Esophagus muscularis mucosa (tissue), 4 donors: ENCODE measurements at regions not wholly inside any gene's neighbourhood (a gene's known extent, or its start where the extent isn't known, plus 50 kb on each side); places are given as distances from the start of the nearest gene placed in this dataset.
"Not testable (repeated sequence)": the region's sequence is repeated elsewhere in the genome, so short reads cannot be mapped to it uniquely, and the experiment has no call there.

Source experiments
- DNase-seq: peaks from one replicate; pipeline ENCODE4 v3.0.0-alpha.2; 2017; ENCODE audit errors: extremely low spot score
- H3K27ac ChIP-seq, 4 donors: fragments of 200-600 bp; sonication (generic); replicated peaks in 1 of 4; 1 replicate in 3 of 4; 2 replicates in 1 of 4; pipeline ENCODE4 v1.5.1; 2016 to 2019; ENCODE audit warnings: mild to moderate bottlenecking in 1 of 4
- H3K27me3 ChIP-seq, 4 donors: fragments of 200-600 bp; sonication (generic); one replicate each; pipeline versions ENCODE4 v1.5.1 to v1.6.0; 2016 to 2019
- H3K36me3 ChIP-seq, 4 donors: fragments of 200-600 bp; sonication (generic); one replicate each; pipeline ENCODE4 v1.5.1; 2016 to 2019
- H3K4me1 ChIP-seq, 4 donors: fragments of 200-600 bp; sonication (generic); one replicate each; pipeline ENCODE4 v1.5.1; 2016 to 2019
- H3K4me3 ChIP-seq, 4 donors: fragments of 200-600 bp; sonication (generic); 1 replicate in 2 of 4; 2 replicates in 2 of 4; pipeline ENCODE4 v1.5.1; 2016 to 2019; ENCODE audit warnings: mild to moderate bottlenecking in 4 of 4, moderate library complexity in 1 of 4
- H3K9me3 ChIP-seq, 4 donors: fragments of 200-600 bp; sonication (generic); 1 replicate in 3 of 4; 2 replicates in 1 of 4; pipeline ENCODE4 v1.5.1; 2016 to 2019
- CTCF ChIP-seq, 3 experiments: fragments of 200-600 bp in 2 of 3; fragments of 450-650 bp in 1 of 3; sonication (generic) in 2 of 3; IDR thresholded peaks; one replicate each; pipeline ENCODE4 v1.5.1; 2017 to 2019; ENCODE audit warnings: antibody characterized with exemption in 3 of 3, mild to moderate bottlenecking in 2 of 3, moderate library complexity in 1 of 3
- EP300 ChIP-seq: sonication (generic); formaldehyde crosslinking; IDR thresholded peaks from one replicate; pipeline ENCODE4 v1.6.1; 2017; ENCODE audit warnings: antibody characterized with exemption
- POLR2A ChIP-seq: fragments of 450-650 bp; IDR thresholded peaks from one replicate; pipeline ENCODE4 v1.6.1; 2017; ENCODE audit warnings: antibody characterized with exemption, moderate library complexity, mild to moderate bottlenecking, low read depth
- POLR2AphosphoS5 ChIP-seq, 2 donors: sonication (generic); formaldehyde crosslinking; IDR thresholded peaks; one replicate each; pipeline ENCODE4 v1.6.1; 2017; ENCODE audit warnings: antibody characterized with exemption in 2 of 2
- WGBS: methylation state at CpG from one replicate; pipeline ENCODE4 v1.1.5; 2018; 5-methylcytosine and 5-hydroxymethylcytosine counted together
- intact Hi-C: fragments of 100-400 bp; cut with DNase I; formaldehyde crosslinking; loops from one replicate; pipeline ENCODE4 v1.15.1; 2023

GRCh38 chr6:12635813-12636212 lies 80.8 kb upstream of the PHACTR1 start:
- Histone ChIP-seq H3K27me3 (no peaks in the 10 kb centered on the region), H3K36me3 (no peaks in the 10 kb centered on the region), H3K4me3 (no peak overlapping the region), H3K4me1 (no peaks in the 10 kb centered on the region), H3K27ac (no peak overlapping the region), H3K9me3 (peaks cover 0 to 5% (median 0%) of the 10 kb centered on the region in 4 donors)
- no peak for TF ChIP-seq POLR2AphosphoS5 (IDR thresholded peaks at IDR 0.05)
- no peak for TF ChIP-seq CTCF (IDR thresholded peaks at IDR 0.05)
- no peak for TF ChIP-seq POLR2A
- no peak for TF ChIP-seq EP300
- no peak for DNase-seq
- intact Hi-C loops: loop anchor here (5.0 kb wide), 1 partner anchor 256 kb away; no protein-coding TSS in a partner anchor
- WGBS: 40% methylated on average over 3 of the region's 3 CpGs

GRCh38 chr6:12636336-12636735 lies 80.2 kb upstream of the PHACTR1 start:
- intact Hi-C loops: loop anchor here (5.0 kb wide), 1 partner anchor 256 kb away; no protein-coding TSS in a partner anchor

GRCh38 chr6:12637960-12638641 lies 78.5 kb upstream of the PHACTR1 start:
- DNase-seq: no peak
- no peak overlapping the region for H3K4me3 ChIP-seq
- 27% methylated on average over 7 of the region's 7 CpGs for WGBS
- no peak for TF ChIP-seq POLR2AphosphoS5 (IDR thresholded peaks at IDR 0.05)
- TF ChIP-seq CTCF (IDR thresholded peaks at IDR 0.05): peak; percentile 35 to 57 (median 42)
- H3K27me3 ChIP-seq: no peaks in the 10 kb centered on the region
- peaks cover 0 to 5% (median 0%) of the 10 kb centered on the region in 4 donors for H3K9me3 ChIP-seq
- no peaks in the 10 kb centered on the region for H3K4me1 ChIP-seq
- intact Hi-C loops: loop anchor here (5.0 kb wide), 1 partner anchor 254 kb away; no protein-coding TSS in a partner anchor
- no peaks in the 10 kb centered on the region for H3K36me3 ChIP-seq
- no peak overlapping the region for H3K27ac ChIP-seq

More at GRCh38 chr6:12636336-12636735, 80.2 kb upstream of the PHACTR1 start:
- Histone ChIP-seq H3K27ac (no peak overlapping the region), H3K9me3 (peaks cover 0 to 5% (median 0%) of the 10 kb centered on the region in 4 donors), H3K4me1 (no peaks in the 10 kb centered on the region), H3K27me3 (no peaks in the 10 kb centered on the region), H3K4me3 (no peak overlapping the region), H3K36me3 (no peaks in the 10 kb centered on the region)
- TF ChIP-seq EP300 (no peak), POLR2AphosphoS5 (IDR thresholded peaks at IDR 0.05) (no peak), CTCF (IDR thresholded peaks at IDR 0.05) (no peak), POLR2A (no peak)
- WGBS: 87% methylated on average over 3 of the region's 3 CpGs
- DNase-seq: no peak

- Histone ChIP-seq H3K4me3 (no peak overlapping the region), H3K4me1 (no peaks in the 10 kb centered on the region), H3K27ac (no peak overlapping the region), H3K9me3 (no peaks in the 10 kb centered on the region), H3K27me3 (no peaks in the 10 kb centered on the region), H3K36me3 (no peaks in the 10 kb centered on the region)
- WGBS: 91% methylated on average over 1 of the region's 1 CpG
- no peak for DNase-seq
- intact Hi-C loops: no loop called here
- TF ChIP-seq EP300: no peak
- TF ChIP-seq POLR2AphosphoS5 (IDR thresholded peaks at IDR 0.05): no peak
- TF ChIP-seq CTCF (IDR thresholded peaks at IDR 0.05): no peak
- TF ChIP-seq POLR2A: no peak
Measured at GRCh38 chr6:12640438-12640837, 76.1 kb upstream of the PHACTR1 start.

- intact Hi-C loops: not testable (repeated sequence)
- WGBS: 85% methylated on average over 2 of the region's 2 CpGs
Measured at GRCh38 chr6:12641785-12642184, 74.8 kb upstream of the PHACTR1 start.

More at GRCh38 chr6:12641785-12642184, 74.8 kb upstream of the PHACTR1 start:
- H3K9me3 ChIP-seq, H3K4me1 ChIP-seq, DNase-seq, H3K27me3 ChIP-seq, H3K27ac ChIP-seq, H3K36me3 ChIP-seq, H3K4me3 ChIP-seq: not testable (repeated sequence)
